ENCODE measurements at regions not wholly inside any gene's neighbourhood (a gene's known extent, or its start where the extent isn't known, plus 50 kb on each side); places are given as distances from the start of the nearest gene placed in this dataset.

GRCh38 chr7:112907658-112908057, 117.5 kb upstream of the TMEM168 start:
- no peak overlapping the region for H3K27ac ChIP-seq
- H3K4me3 ChIP-seq, result no peak overlapping the region
- TF ChIP-seq POLR2A (IDR thresholded peaks at IDR 0.05), result no peak
- TF ChIP-seq CTCF (IDR thresholded peaks at IDR 0.05), result no peak
- H3K4me1 ChIP-seq, result no peaks in the 10 kb centered on the region
- no peaks in the 10 kb centered on the region for H3K27me3 ChIP-seq
- H3K36me3 ChIP-seq, result no peaks in the 10 kb centered on the region
- H3K9me3 ChIP-seq, result peaks cover 0 to 25% of the 10 kb centered on the region in 2 donors
- intact Hi-C loops (cut with DNase I; ENCODE audit: low total_unique reads), result no loop called here
- DNase-seq, result no peak

- no peaks in the 10 kb centered on the region for H3K36me3 ChIP-seq
- H3K9me3 ChIP-seq, result peaks cover 0 to 13% of the 10 kb centered on the region in 2 donors
- H3K4me3 ChIP-seq, result no peak overlapping the region
- H3K4me1 ChIP-seq, result no peaks in the 10 kb centered on the region
- TF ChIP-seq CTCF (IDR thresholded peaks at IDR 0.05), result no peak
- no peak for TF ChIP-seq POLR2A (IDR thresholded peaks at IDR 0.05)
- no peak overlapping the region for H3K27ac ChIP-seq
- H3K27me3 ChIP-seq, result no peaks in the 10 kb centered on the region
- intact Hi-C loops (cut with DNase I; ENCODE audit: low total_unique reads), result no loop called here
- DNase-seq, result no peak
These were observed 115.8 kb upstream of the TMEM168 start for GRCh38 chr7:112905950-112906349.

- intact Hi-C loops (cut with DNase I; ENCODE audit: low total_unique reads), result no loop called here
These were observed 115.2 kb upstream of the TMEM168 start for GRCh38 chr7:112905413-112905812.

GRCh38 chr7:112898432-112899290, 108.5 kb upstream of the TMEM168 start:
- Histone ChIP-seq H3K27me3 (no peaks in the 10 kb centered on the region), H3K4me3 (no peak overlapping the region), H3K9me3 (no peaks in the 10 kb centered on the region), H3K4me1 (no peaks in the 10 kb centered on the region), H3K36me3 (no peaks in the 10 kb centered on the region), H3K27ac (no peak overlapping the region)
- DNase-seq, result no peak
- intact Hi-C loops (cut with DNase I; ENCODE audit: low total_unique reads), result no loop called here
- TF ChIP-seq CTCF (IDR thresholded peaks at IDR 0.05) (peak in 3 of 4 experiments; percentile 22 to 35 (median 32)), POLR2A (IDR thresholded peaks at IDR 0.05) (no peak)

More at GRCh38 chr7:112905413-112905812, 115.2 kb upstream of the TMEM168 start:
- TF ChIP-seq POLR2A (IDR thresholded peaks at IDR 0.05) (no peak), CTCF (IDR thresholded peaks at IDR 0.05) (no peak)
- no peak overlapping the region for H3K4me3 ChIP-seq
- H3K4me1 ChIP-seq, result no peaks in the 10 kb centered on the region
- no peaks in the 10 kb centered on the region for H3K27me3 ChIP-seq
- no peak overlapping the region for H3K27ac ChIP-seq
- H3K36me3 ChIP-seq, result no peaks in the 10 kb centered on the region
- no peak for DNase-seq
- H3K9me3 ChIP-seq, result peaks cover 0 to 11% of the 10 kb centered on the region in 2 donors

GRCh38 chr7:112897839-112898431, 107.7 kb upstream of the TMEM168 start:
- Histone ChIP-seq H3K27me3 (no peaks in the 10 kb centered on the region), H3K4me3 (no peak overlapping the region), H3K4me1 (no peaks in the 10 kb centered on the region), H3K36me3 (no peaks in the 10 kb centered on the region), H3K27ac (no peak overlapping the region), H3K9me3 (no peaks in the 10 kb centered on the region)
- TF ChIP-seq POLR2A (IDR thresholded peaks at IDR 0.05) (no peak), CTCF (IDR thresholded peaks at IDR 0.05) (no peak)
- no peak for DNase-seq
- intact Hi-C loops (cut with DNase I; ENCODE audit: low total_unique reads), result no loop called here

Measured in uterus (tissue), 3 donors.